ENCODE measurements at regions not wholly inside any gene's neighbourhood (a gene's known extent, or its start where the extent isn't known, plus 50 kb on each side); places are given as distances from the start of the nearest gene placed in this dataset.

DNA sequence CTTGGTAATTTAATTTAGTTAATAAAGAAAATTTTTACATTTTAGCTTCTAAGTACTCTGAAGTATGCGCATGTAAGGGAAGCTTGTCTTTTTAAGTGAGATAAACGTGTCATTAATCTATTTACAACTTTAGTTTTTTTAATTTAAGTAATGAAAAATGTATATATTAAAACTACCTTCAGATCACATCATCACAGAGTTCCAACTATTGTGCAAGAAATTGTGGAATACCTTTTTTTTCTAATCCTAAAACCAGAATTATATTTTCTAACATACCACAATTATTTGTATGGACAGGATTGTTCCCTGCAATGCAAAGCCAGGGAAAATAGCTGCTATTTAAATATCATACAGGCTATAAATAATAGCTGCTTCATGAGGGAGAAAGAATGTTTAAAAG is 303.2 kb upstream of the KCND2 start:
- TF ChIP-seq, protein P1, sequence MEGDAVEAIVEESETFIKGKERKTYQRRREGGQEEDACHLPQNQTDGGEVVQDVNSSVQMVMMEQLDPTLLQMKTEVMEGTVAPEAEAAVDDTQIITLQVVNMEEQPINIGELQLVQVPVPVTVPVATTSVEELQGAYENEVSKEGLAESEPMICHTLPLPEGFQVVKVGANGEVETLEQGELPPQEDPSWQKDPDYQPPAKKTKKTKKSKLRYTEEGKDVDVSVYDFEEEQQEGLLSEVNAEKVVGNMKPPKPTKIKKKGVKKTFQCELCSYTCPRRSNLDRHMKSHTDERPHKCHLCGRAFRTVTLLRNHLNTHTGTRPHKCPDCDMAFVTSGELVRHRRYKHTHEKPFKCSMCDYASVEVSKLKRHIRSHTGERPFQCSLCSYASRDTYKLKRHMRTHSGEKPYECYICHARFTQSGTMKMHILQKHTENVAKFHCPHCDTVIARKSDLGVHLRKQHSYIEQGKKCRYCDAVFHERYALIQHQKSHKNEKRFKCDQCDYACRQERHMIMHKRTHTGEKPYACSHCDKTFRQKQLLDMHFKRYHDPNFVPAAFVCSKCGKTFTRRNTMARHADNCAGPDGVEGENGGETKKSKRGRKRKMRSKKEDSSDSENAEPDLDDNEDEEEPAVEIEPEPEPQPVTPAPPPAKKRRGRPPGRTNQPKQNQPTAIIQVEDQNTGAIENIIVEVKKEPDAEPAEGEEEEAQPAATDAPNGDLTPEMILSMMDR (IDR thresholded peaks at IDR 0.05; ENCODE audit: borderline replicate concordance, extremely low read depth, low read length, poor library complexity, severe bottlenecking): no peak
- TF ChIP-seq EZH2 (IDR thresholded peaks at IDR 0.05; ENCODE audit: borderline replicate concordance, low read depth, low read length, severe bottlenecking): no peak

Data from DND-41 (cell line).